Colonic mucosa (tissue), 4 donors: ENCODE measurements at regions not wholly inside any gene's neighbourhood (a gene's known extent, or its start where the extent isn't known, plus 50 kb on each side); places are given as distances from the start of the nearest gene placed in this dataset.
"Not testable (repeated sequence)": the region's sequence is repeated elsewhere in the genome, so short reads cannot be mapped to it uniquely, and the experiment has no call there.

ENCODE experiments used
- DNase-seq: peaks from one replicate; pipeline ENCODE4 v3.0.0-alpha.2; 2020
- H3K27ac ChIP-seq: fragments of 200-600 bp; one replicate; pipeline ENCODE4 v1.8.0; 2021
- H3K27me3 ChIP-seq: fragments of 200-600 bp; one replicate; pipeline ENCODE4 v1.8.0; 2021
- H3K36me3 ChIP-seq: fragments of 200-600 bp; one replicate; pipeline ENCODE4 v1.8.0; 2021
- H3K4me1 ChIP-seq: fragments of 200-600 bp; one replicate; pipeline ENCODE4 v1.8.0; 2021; ENCODE audit warnings: mild to moderate bottlenecking
- H3K4me3 ChIP-seq: fragments of 200-600 bp; one replicate; pipeline ENCODE4 v1.8.0; 2021
- H3K9ac ChIP-seq, 2 donors: one replicate each; pipeline ENCODE4 v1.7.0; 2013; ENCODE audit warnings: control low read depth in 2 of 2, low read depth in 2 of 2, low read length in 2 of 2
- H3K9me3 ChIP-seq: fragments of 200-600 bp; one replicate; pipeline ENCODE4 v1.8.0; 2021
- intact Hi-C: fragments of 100-400 bp; cut with DNase I; formaldehyde crosslinking; loops from one replicate; pipeline ENCODE4 v1.14.1; 2022
- TF ChIP-seq, protein P1 (sequence below): fragments of 200-600 bp; IDR thresholded peaks from one replicate; pipeline ENCODE4 v1.8.0; 2022; ENCODE audit warnings: antibody characterized with exemption, mild to moderate bottlenecking
- donor health status: healthy.
- donor health status: DM: no; HTN: no; CAD: no.
- donor health status: DM: no; HTN: no; CAD: no.

DNA sequence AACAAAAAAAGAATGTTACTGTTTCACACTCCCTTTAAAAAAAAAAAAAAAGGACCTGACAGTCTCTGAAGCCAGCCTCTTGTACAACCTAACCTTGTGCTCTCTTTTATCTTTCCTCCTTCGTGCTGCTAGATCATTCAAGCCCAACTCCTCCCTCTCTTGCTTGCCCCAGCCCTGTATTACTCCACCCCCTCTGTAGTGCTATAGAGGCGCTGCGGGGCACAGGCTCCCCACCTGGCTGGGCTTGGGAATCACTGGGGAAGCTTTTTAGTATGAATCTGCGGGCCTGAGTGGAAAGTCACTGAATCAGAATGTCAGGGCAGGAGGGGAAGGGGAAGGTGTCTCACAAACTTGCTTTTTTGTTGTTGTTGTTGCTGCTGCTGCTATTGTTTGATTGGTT, 383.7 kb upstream of the CAMK1G start:
- Histone ChIP-seq H3K4me3 (no peak overlapping the region), H3K27ac (no peak overlapping the region), H3K9ac (no peak overlapping the region), H3K9me3 (no peaks in the 10 kb centered on the region), H3K36me3 (no peaks in the 10 kb centered on the region), H3K27me3 (no peaks in the 10 kb centered on the region), H3K4me1 (no peaks in the 10 kb centered on the region)
- TF ChIP-seq, protein P1, sequence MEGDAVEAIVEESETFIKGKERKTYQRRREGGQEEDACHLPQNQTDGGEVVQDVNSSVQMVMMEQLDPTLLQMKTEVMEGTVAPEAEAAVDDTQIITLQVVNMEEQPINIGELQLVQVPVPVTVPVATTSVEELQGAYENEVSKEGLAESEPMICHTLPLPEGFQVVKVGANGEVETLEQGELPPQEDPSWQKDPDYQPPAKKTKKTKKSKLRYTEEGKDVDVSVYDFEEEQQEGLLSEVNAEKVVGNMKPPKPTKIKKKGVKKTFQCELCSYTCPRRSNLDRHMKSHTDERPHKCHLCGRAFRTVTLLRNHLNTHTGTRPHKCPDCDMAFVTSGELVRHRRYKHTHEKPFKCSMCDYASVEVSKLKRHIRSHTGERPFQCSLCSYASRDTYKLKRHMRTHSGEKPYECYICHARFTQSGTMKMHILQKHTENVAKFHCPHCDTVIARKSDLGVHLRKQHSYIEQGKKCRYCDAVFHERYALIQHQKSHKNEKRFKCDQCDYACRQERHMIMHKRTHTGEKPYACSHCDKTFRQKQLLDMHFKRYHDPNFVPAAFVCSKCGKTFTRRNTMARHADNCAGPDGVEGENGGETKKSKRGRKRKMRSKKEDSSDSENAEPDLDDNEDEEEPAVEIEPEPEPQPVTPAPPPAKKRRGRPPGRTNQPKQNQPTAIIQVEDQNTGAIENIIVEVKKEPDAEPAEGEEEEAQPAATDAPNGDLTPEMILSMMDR = no peak
- intact Hi-C loops = no loop called here
- no peak for DNase-seq

DNA sequence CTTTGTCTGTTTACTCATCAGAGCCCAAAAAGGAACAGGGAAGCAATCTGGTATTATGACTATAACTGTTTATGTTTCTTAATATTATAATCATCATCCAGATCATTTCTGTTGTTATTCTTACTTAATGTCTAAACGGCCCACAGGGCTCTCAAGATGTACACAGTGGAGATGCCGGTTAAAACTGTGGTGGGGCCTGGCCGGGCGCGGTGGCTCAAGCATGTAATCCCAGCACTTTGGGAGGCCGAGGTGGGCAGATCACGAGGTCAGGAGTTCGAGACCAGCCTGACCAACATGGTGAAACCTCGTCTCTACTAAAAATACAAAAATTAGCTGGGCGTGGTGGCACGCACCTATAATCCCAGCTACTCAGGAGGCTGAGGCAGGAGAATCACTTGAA, 381.2 kb upstream of the CAMK1G start:
- H3K9me3 ChIP-seq, H3K4me1 ChIP-seq, H3K27ac ChIP-seq, H3K4me3 ChIP-seq, H3K9ac ChIP-seq, DNase-seq, intact Hi-C loops, H3K36me3 ChIP-seq, H3K27me3 ChIP-seq: not testable (repeated sequence)

DNA sequence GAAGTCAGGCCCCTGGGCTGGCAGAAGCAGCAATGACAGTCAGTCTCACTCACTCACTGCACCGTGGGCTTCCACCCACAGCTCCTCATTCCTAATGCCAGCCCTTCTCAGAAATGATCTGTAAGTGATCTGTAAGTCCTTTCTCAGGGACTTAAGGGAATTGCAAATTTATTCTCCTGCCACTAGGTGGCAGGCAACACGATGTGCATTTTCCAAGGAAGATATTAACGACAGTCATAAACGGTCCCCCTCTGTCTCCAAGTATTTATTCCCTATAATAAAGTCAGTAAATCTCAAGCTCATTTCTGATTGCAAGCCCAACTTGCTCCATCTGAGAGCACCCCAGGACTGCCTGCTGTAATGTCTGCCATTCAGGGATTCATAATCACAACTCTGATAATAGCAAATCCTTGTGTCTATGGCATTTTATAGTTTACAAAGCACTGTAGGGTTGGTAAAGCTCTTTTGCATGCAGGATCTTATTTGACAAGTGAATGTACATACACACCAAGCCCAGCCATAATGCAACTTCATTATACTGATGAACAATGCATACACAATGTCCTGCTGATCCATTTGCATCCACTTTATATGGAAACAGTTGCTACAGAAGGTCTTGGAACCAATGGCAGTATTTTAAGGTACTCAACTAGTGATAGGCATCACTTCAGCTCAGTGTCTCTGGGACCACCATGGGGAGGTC, 380.5 kb upstream of the CAMK1G start:
- peaks cover 4% of the 10 kb centered on the region for H3K4me1 ChIP-seq
- no peak overlapping the region for H3K4me3 ChIP-seq
- no peak overlapping the region for H3K27ac ChIP-seq
- no peak overlapping the region for H3K9ac ChIP-seq
- no peak for DNase-seq
- TF ChIP-seq, protein P1 = peak; percentile 77
- no peaks in the 10 kb centered on the region for H3K9me3 ChIP-seq
- intact Hi-C loops = no loop called here
- peaks cover 1% of the 10 kb centered on the region for H3K27me3 ChIP-seq
- H3K36me3 ChIP-seq = no peaks in the 10 kb centered on the region

DNA sequence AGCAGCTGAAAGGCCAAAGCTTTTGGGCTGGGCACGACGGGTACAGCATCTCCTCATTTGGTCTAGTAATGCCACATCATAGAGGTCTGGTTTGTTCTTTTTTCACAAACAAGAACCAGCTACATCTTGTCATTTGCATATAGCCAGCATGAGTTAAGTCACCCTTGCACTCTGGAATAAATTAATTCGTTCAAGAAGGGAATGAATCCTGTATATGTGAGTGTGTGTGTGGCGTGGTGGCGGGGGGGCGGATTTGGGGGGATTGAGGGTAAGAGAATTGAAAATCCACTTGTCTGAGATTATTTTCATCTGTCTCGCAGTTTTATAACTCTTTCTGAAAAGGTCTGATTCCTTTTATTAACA, 380.0 kb upstream of the CAMK1G start:
- no peak for DNase-seq

DNA sequence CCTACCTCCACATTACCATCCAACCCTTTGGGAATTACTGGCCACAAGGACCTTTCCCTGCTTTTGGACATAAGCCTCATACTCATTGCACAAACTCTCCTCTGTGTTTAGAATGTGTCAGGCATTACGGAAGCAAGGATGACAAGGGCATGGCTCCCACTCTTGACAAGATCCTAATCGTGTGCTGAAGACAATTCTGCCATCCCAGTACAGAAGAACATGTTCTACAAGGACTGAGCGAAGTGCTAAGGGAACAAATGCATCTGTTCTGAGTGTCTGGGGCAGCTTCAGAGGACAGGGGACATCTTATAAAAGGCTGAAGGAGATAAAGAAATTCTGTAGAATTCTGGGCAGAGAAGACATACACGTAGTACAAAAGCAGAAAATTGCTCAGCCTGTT, 378.5 kb upstream of the CAMK1G start:
- TF ChIP-seq, protein P1 = no peak
- Histone ChIP-seq H3K4me1 (peaks cover 4% of the 10 kb centered on the region), H3K27me3 (peaks cover 3% of the 10 kb centered on the region), H3K9me3 (no peaks in the 10 kb centered on the region), H3K9ac (no peak overlapping the region), H3K4me3 (no peak overlapping the region), H3K27ac (no peak overlapping the region), H3K36me3 (no peaks in the 10 kb centered on the region)
- no peak for DNase-seq
- intact Hi-C loops = loop anchor here (5.0 kb wide), 1 partner anchor 553 kb away; no protein-coding TSS in a partner anchor

More for the DNA sequence above, 380.0 kb upstream of the CAMK1G start:
- Histone ChIP-seq H3K4me1 (peaks cover 4% of the 10 kb centered on the region), H3K9ac (no peak overlapping the region), H3K36me3 (no peaks in the 10 kb centered on the region), H3K27ac (no peak overlapping the region), H3K9me3 (no peaks in the 10 kb centered on the region), H3K4me3 (no peak overlapping the region), H3K27me3 (peaks cover 3% of the 10 kb centered on the region)
- intact Hi-C loops = no loop called here
- TF ChIP-seq, protein P1 = no peak

DNA sequence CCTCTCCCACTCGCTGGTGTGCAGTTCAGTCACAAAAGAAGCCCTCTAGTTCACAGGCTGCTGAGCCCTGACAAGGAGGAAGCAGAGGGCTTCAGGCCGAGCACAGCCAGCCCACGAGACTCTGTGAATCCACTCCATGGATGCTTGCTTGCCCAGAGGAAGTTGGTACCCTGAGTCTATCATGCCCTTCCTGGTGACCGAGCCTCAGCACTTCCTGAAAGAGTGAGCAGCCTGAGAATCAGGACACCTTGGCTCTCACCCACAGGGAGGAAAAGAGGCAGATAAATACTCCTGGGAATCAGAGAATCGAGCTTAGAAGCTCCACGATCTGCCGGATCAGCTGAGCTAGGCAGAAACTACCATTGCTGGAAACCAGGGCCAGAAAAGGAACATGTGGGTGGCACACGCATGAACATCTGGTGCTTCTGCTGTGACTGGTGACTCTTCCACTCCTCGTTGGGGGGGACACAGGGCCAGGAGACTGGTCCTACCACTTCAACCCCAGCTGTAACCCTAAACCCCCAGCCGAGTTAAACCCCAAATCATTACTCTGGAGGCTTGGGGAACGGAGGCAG, 376.3 kb upstream of the CAMK1G start:
- no peak overlapping the region for H3K9ac ChIP-seq
- H3K36me3 ChIP-seq = no peaks in the 10 kb centered on the region
- H3K27ac ChIP-seq = no peak overlapping the region
- intact Hi-C loops = loop anchor here (5.0 kb wide), 1 partner anchor 555 kb away; no protein-coding TSS in a partner anchor
- no peaks in the 10 kb centered on the region for H3K9me3 ChIP-seq
- H3K4me1 ChIP-seq = peaks cover 4% of the 10 kb centered on the region
- peaks cover 3% of the 10 kb centered on the region for H3K27me3 ChIP-seq
- H3K4me3 ChIP-seq = no peak overlapping the region
- DNase-seq = no peak
- TF ChIP-seq, protein P1 = no peak
